ENCODE measurements at regions not wholly inside any gene's neighbourhood (a gene's known extent, or its start where the extent isn't known, plus 50 kb on each side); places are given as distances from the start of the nearest gene placed in this dataset.
A peak's percentile ranks its signal among the peaks of the same experiment; 100 is the strongest.

DNA sequence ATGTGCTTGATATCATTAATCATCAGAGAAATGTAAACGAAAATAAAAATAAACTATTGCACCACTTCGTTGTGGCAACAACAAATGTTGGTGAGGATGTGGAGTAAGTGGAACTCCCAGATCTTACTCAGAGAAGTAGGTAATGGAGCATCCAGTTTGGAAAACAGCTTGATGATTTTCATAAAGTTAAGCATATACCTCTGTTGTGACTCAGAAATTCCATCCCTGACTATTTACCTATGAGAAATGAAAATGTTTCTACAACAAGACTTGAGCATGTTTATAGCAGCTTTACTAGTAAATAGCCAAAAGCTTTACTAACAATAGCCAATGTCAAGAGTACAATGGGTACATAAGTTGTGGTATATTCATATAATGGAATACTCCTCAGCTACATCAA lies 214.7 kb upstream of the NMUR2 start:
- no peaks in the 10 kb centered on the region for H3K4me1 ChIP-seq
- no peak overlapping the region for H3K4me3 ChIP-seq
- DNase-seq (no peak), ATAC-seq (ENCODE audit: low FRiP score in 2 of 2) (no peak)
- H3K27ac ChIP-seq: no peak overlapping the region
- H3K36me3 ChIP-seq: no peaks in the 10 kb centered on the region
- 52 to 57% methylated on average over 2 of the region's 2 CpGs for WGBS, 2 donors
- TF ChIP-seq EP300 (IDR thresholded peaks at IDR 0.05): no peak
- no peak for TF ChIP-seq POLR2AphosphoS5 (IDR thresholded peaks at IDR 0.05)
- TF ChIP-seq, protein P1, sequence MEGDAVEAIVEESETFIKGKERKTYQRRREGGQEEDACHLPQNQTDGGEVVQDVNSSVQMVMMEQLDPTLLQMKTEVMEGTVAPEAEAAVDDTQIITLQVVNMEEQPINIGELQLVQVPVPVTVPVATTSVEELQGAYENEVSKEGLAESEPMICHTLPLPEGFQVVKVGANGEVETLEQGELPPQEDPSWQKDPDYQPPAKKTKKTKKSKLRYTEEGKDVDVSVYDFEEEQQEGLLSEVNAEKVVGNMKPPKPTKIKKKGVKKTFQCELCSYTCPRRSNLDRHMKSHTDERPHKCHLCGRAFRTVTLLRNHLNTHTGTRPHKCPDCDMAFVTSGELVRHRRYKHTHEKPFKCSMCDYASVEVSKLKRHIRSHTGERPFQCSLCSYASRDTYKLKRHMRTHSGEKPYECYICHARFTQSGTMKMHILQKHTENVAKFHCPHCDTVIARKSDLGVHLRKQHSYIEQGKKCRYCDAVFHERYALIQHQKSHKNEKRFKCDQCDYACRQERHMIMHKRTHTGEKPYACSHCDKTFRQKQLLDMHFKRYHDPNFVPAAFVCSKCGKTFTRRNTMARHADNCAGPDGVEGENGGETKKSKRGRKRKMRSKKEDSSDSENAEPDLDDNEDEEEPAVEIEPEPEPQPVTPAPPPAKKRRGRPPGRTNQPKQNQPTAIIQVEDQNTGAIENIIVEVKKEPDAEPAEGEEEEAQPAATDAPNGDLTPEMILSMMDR (IDR thresholded peaks at IDR 0.05): no peak
- TF ChIP-seq POLR2A (IDR thresholded peaks at IDR 0.05): no peak
- no peaks in the 10 kb centered on the region for H3K9me3 ChIP-seq
- no peaks in the 10 kb centered on the region for H3K27me3 ChIP-seq

DNA sequence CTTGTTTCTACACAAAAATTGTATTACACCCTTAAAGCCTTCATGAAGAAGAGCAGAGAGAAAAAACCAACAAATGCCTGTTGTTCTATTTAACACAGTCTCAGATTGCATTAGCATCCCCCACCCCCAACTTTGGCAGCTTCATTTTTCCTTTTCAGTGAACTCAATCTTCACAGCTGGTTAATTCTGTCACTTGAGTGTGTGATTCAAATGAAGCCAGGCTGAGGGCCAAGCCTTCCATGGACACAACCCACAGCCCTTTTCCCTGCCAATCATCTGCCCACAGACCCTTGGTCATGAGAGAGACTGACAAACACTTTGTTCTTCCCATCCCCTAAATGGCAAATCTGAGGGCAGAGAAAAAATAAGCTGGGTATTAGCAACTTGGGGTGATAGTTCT lies 217.5 kb upstream of the NMUR2 start:
- DNase-seq: no peak
- ATAC-seq (ENCODE audit: low FRiP score in 2 of 2): no peak
- H3K4me3 ChIP-seq: no peak overlapping the region
- no peaks in the 10 kb centered on the region for H3K9me3 ChIP-seq
- H3K36me3 ChIP-seq: no peaks in the 10 kb centered on the region
- TF ChIP-seq POLR2A (IDR thresholded peaks at IDR 0.05): no peak
- no peak for TF ChIP-seq EP300 (IDR thresholded peaks at IDR 0.05)
- H3K27me3 ChIP-seq: no peaks in the 10 kb centered on the region
- H3K4me1 ChIP-seq: no peaks in the 10 kb centered on the region
- no peak overlapping the region for H3K27ac ChIP-seq

DNA sequence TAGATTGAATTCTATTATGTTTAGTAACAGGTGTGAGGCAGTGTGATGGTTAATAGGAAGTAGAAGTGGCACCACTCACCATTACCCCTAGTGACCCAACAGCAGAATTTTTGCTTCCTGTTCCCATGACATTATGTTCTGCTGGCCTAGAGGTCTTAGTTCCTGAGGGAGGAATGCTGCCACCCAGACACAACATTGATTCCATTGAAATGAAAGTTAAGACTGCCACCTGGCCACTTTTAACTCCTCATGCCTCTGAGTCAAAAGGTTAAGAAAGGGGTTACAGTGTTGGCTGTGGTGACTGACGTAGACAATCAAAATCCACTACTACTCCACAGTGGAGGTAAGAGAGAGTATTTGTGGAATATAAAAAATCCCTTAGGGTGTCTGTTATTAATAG lies 218.9 kb upstream of the NMUR2 start:
- WGBS, 2 donors: 52 to 82% methylated on average over 1 of the region's 1 CpG
- no peak for DNase-seq
- no peak for ATAC-seq (ENCODE audit: low FRiP score in 2 of 2)
- H3K9me3 ChIP-seq: no peaks in the 10 kb centered on the region
- H3K4me1 ChIP-seq: no peaks in the 10 kb centered on the region
- TF ChIP-seq POLR2A (IDR thresholded peaks at IDR 0.05) (no peak), EP300 (IDR thresholded peaks at IDR 0.05) (no peak), POLR2AphosphoS5 (IDR thresholded peaks at IDR 0.05) (no peak)
- TF ChIP-seq, protein P1 (IDR thresholded peaks at IDR 0.05): no peak
- peak overlapping the region in 1 of 4 donors; percentile 7 for H3K27ac ChIP-seq
- no peaks in the 10 kb centered on the region for H3K36me3 ChIP-seq
- no peaks in the 10 kb centered on the region for H3K27me3 ChIP-seq
- H3K4me3 ChIP-seq: no peak overlapping the region

DNA sequence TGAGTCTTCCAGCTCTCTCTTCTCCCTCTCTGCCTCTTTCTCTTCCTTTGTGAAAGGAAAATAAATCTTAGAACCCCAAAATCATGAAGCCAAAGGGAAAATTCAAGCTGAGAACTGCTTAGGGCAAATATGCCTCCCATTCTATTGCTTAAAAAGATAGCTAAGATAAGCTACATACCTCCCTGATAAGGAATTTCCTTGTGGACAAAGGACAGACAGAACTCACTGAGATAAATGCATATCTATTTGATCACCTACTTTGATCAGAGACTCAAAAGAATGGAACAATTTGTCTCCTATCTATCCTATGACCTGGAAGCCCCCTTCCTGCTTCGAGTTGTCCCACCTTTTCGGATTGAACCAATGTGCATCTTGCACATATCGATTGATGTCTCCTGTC lies 220.6 kb upstream of the NMUR2 start:
- Histone ChIP-seq H3K9me3 (no peaks in the 10 kb centered on the region), H3K27ac (no peak overlapping the region), H3K36me3 (no peaks in the 10 kb centered on the region), H3K4me1 (no peaks in the 10 kb centered on the region), H3K4me3 (no peak overlapping the region), H3K27me3 (no peaks in the 10 kb centered on the region)
- DNase-seq (no peak), ATAC-seq (ENCODE audit: low FRiP score in 2 of 2) (no peak)
- TF ChIP-seq EP300 (IDR thresholded peaks at IDR 0.05) (no peak), POLR2AphosphoS5 (IDR thresholded peaks at IDR 0.05) (no peak), POLR2A (IDR thresholded peaks at IDR 0.05) (no peak)
- TF ChIP-seq, protein P1 (IDR thresholded peaks at IDR 0.05): no peak
- 72 to 76% methylated on average over 3 of the region's 3 CpGs for WGBS, 2 donors

DNA sequence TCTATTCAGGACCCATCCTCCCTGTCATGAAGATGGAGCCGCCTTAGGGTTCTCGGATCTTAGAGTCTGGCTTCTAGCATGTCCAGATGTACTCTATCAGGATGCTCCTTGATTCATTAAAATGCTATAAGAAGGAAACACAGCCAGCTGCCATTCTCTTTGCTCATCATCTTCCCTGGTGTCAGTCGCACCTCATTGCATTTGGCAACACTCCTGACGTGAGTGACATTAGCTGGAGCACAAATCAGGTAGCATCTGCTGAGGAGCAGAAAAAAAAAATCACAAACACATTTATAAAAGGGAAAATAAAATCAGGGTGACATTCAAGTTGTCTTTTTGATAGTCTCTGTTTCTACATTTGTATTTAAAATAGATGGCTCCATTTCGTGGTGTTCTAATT lies 226.1 kb upstream of the NMUR2 start:
- TF ChIP-seq, protein P1 (IDR thresholded peaks at IDR 0.05): no peak
- TF ChIP-seq POLR2AphosphoS5 (IDR thresholded peaks at IDR 0.05) (peak in 1 of 2 donors; percentile 30), POLR2A (IDR thresholded peaks at IDR 0.05) (no peak)
- H3K27ac ChIP-seq: peak overlapping the region in 1 of 4 donors; percentile 28
- WGBS, 2 donors: 67 to 78% methylated on average over 5 of the region's 5 CpGs
- no peaks in the 10 kb centered on the region for H3K9me3 ChIP-seq
- peaks cover 0 to 6% (median 1%) of the 10 kb centered on the region in 4 donors for H3K4me1 ChIP-seq
- H3K4me3 ChIP-seq: no peak overlapping the region
- H3K27me3 ChIP-seq: no peaks in the 10 kb centered on the region
- no peak for ATAC-seq (ENCODE audit: low FRiP score in 2 of 2)
- DNase-seq: no peak
- H3K36me3 ChIP-seq: no peaks in the 10 kb centered on the region

Data from upper lobe of left lung (tissue), 6 donors.